HepG2 (cell line): ENCODE measurements at regions not wholly inside any gene's neighbourhood (a gene's known extent, or its start where the extent isn't known, plus 50 kb on each side); places are given as distances from the start of the nearest gene placed in this dataset.
A peak's percentile ranks its signal among the peaks of the same experiment; 100 is the strongest.

ENCODE experiments used
- ATAC-seq: fragments of 200-7000 bp; cut with Tn5 transposase; 3 replicates; pipeline ENCODE4 v1.9.1; 2020; ENCODE audit warnings: mild to moderate bottlenecking, moderate library complexity
- BruUV-seq: library from RNA; stranded (reverse); fragments of 400-500 nt; replicated peaks from 2 replicates; lab custom pipeline; 2021; lab: Mats Ljungman, UMichigan
- CTCF ChIA-PET: fragments of 300-600 bp; formaldehyde crosslinking; extraction: SDS; loops from one replicate; lab custom pipeline; 2021; ENCODE audit warnings: low total read pairs, inconsistent platforms, low intra/inter-chr PET ratio; lab: Yijun Ruan, JAX
- POLR2A ChIA-PET: fragments of 350-600 bp; sonication (Branson Sonifier 250); formaldehyde crosslinking; loops from one replicate; lab custom pipeline; 2020; ENCODE audit warnings: antibody characterized with exemption, inconsistent platforms; lab: Yijun Ruan, JAX
- DNase-seq: peaks from one replicate; pipeline ENCODE4 v3.0.0-alpha.2; 2015; ENCODE audit warnings: low spot score
- FAIRE-seq: peaks from 3 replicates; lab custom pipeline; 2011; peaks lifted over from hg19 to GRCh38; lab: Jason Lieb, UNC
- H2AFZ ChIP-seq: one replicate; pipeline ENCODE4 v1.6.1; 2011; ENCODE audit warnings: low read length, inconsistent platforms
- H3K27ac ChIP-seq: fragments of 300-600 bp; 3 replicates; pipeline ENCODE4 v1.8.0; 2011; ENCODE audit warnings: mixed run types, mild to moderate bottlenecking, mixed read lengths, low read length, inconsistent platforms; ENCODE audit not compliant: insufficient read depth; ENCODE audit errors: extremely low read length
- H3K27me3 ChIP-seq, 2 experiments: fragments of 200-600 bp in 1 of 2; 2 replicates in 1 of 2; 3 replicates in 1 of 2; pipeline versions ENCODE4 v1.6.0 to v1.8.0; 2011; ENCODE audit warnings: low read length in 2 of 2, mild to moderate bottlenecking in 2 of 2, moderate library complexity in 2 of 2, inconsistent platforms in 1 of 2; ENCODE audit not compliant: insufficient read depth in 2 of 2, control insufficient read depth in 1 of 2
- H3K36me3 ChIP-seq, 2 experiments: fragments of 200-600 bp in 1 of 2; replicated peaks in 1 of 2; 2 replicates in 1 of 2; 3 replicates in 1 of 2; pipeline versions ENCODE4 v1.5.1 to v1.8.0; 2011; ENCODE audit warnings: low read length in 2 of 2, inconsistent platforms in 1 of 2; ENCODE audit not compliant: insufficient read depth in 2 of 2, control insufficient read depth in 1 of 2
- H3K4me1 ChIP-seq: 2 replicates; pipeline ENCODE4 v1.5.1; 2012; ENCODE audit warnings: low read length, inconsistent platforms; ENCODE audit not compliant: insufficient read depth
- H3K4me2 ChIP-seq: 2 replicates; pipeline ENCODE4 v1.6.0; 2011; ENCODE audit warnings: low read depth, low read length, inconsistent platforms
- H3K4me3 ChIP-seq, 3 experiments: fragments of 200-600 bp in 1 of 3; sonication (generic), shearing (Covaris generic) in 1 of 3; replicated peaks in 1 of 3; 2 replicates each; pipeline ENCODE4 v1.5.1; 2011 to 2016; ENCODE audit warnings: low read length in 3 of 3, inconsistent platforms in 2 of 3, low read depth in 2 of 3, mild to moderate bottlenecking in 2 of 3, control low read depth in 1 of 3, mixed read lengths in 1 of 3; ENCODE audit not compliant: insufficient read depth in 1 of 3
- H3K79me2 ChIP-seq: one replicate; pipeline ENCODE4 v1.6.1; 2011; ENCODE audit warnings: low read length, inconsistent platforms; ENCODE audit not compliant: insufficient read depth
- H3K9ac ChIP-seq: 2 replicates; pipeline ENCODE4 v1.6.0; 2011; ENCODE audit warnings: mild to moderate bottlenecking, low read depth, low read length, inconsistent platforms; ENCODE audit not compliant: insufficient read depth
- H3K9me3 ChIP-seq: 2 replicates; pipeline ENCODE4 v1.5.1; 2012; ENCODE audit warnings: mild to moderate bottlenecking, low read length
- H4K20me1 ChIP-seq: 2 replicates; pipeline ENCODE4 v1.6.0; 2011; ENCODE audit warnings: inconsistent platforms, mild to moderate bottlenecking, low read length, moderate library complexity; ENCODE audit not compliant: insufficient read depth
- NR2F2 ChIP-seq: IDR thresholded peaks from 2 replicates; pipeline ENCODE4 v1.6.1; 2012; ENCODE audit warnings: low read depth, inconsistent platforms, borderline replicate concordance
- SKI ChIP-seq: fragments of 450-650 bp; IDR thresholded peaks from one replicate; pipeline ENCODE4 v1.6.1; 2018; ENCODE audit warnings: mild to moderate bottlenecking; ENCODE audit not compliant: partially characterized antibody
- ZNF501 ChIP-seq: sonication (generic); formaldehyde crosslinking; IDR thresholded peaks from 2 replicates; pipeline ENCODE4 v1.5.1; 2020; ENCODE audit warnings: mild to moderate bottlenecking, moderate library complexity, missing genetic modification reagents
- ZNF570 ChIP-seq: sonication (generic); formaldehyde crosslinking; IDR thresholded peaks from 2 replicates; pipeline ENCODE4 v1.4.0; 2020; ENCODE audit warnings: mild to moderate bottlenecking, missing genetic modification reagents, borderline replicate concordance
- ZNF768 ChIP-seq: sonication (generic); formaldehyde crosslinking; IDR thresholded peaks from 2 replicates; pipeline ENCODE4 v1.4.0; 2020; ENCODE audit warnings: missing genetic modification reagents
- WGBS: methylation state at CpG from one replicate; pipeline ENCODE4 v1.1.6; 2017; ENCODE audit warnings: low lambda C conversion rate; 5-methylcytosine and 5-hydroxymethylcytosine counted together
- in situ Hi-C: cut with HindIII; loops from 2 replicates; pipeline ENCODE4 v1.10.0; 2017; ENCODE audit warnings: low pct_unique_long_range_greater_than_20kb; ENCODE audit not compliant: extremely low pct_ligation_motif_present
- intact Hi-C: fragments of 100-400 bp; cut with micrococcal nuclease; formaldehyde crosslinking; loops from one replicate; pipeline ENCODE4 v1.10.0; 2022; ENCODE audit not compliant: unreplicated experiment
- TF ChIP-seq, protein P1 (sequence below): sonication (generic); formaldehyde crosslinking; IDR thresholded peaks from 2 replicates; pipeline ENCODE4 v1.5.1; 2020; ENCODE audit warnings: missing genetic modification reagents, mild to moderate bottlenecking, borderline replicate concordance
- TF ChIP-seq, protein P2 (sequence below): sonication (generic); formaldehyde crosslinking; conservative IDR thresholded peaks from 2 replicates; pipeline ENCODE4 v1.8.0; 2022; ENCODE audit warnings: low read depth, missing genetic modification reagents

GRCh38 chr11:69393178-69393832 is 88.2 kb upstream of the LINC01488 start:
- peak; percentile 95 for TF ChIP-seq ZNF768 (CRISPR knock-in tag)
- no peak for TF ChIP-seq NR2F2
- Histone ChIP-seq H3K9me3 (peaks cover 3% of the 10 kb centered on the region), H3K4me3 (no peak overlapping the region), H3K9ac (no peak overlapping the region), H3K79me2 (no peaks in the 10 kb centered on the region), H3K27me3 (peaks cover 8 to 48% of the 10 kb centered on the region in 2 experiments; a peak in 4 of 5 replicates), H3K4me2 (no peak overlapping the region), H3K27ac (no peak overlapping the region), H2AFZ (no peak overlapping the region), H3K36me3 (no peaks in the 10 kb centered on the region), H4K20me1 (no peaks in the 10 kb centered on the region), H3K4me1 (0 out of 2 replicates have a peak, but pooled peaks cover 10% of the 10 kb centered on the region)
- no peak for DNase-seq
- no TSS peak for BruUV-seq
- ATAC-seq, result no peak
- in situ Hi-C loops (no loop called here), intact Hi-C loops (no loop called here)
- ChIA-PET POLR2A (interaction anchor here (0.6 kb wide), 1 partner anchor 814 kb away, joined by 3 read pairs; no protein-coding TSS in a partner anchor), CTCF (no interaction called here)
- WGBS, result 58% methylated on average over 9 of the region's 16 CpGs
- FAIRE-seq, result no peak

GRCh38 chr11:69393865-69394233 is 87.6 kb upstream of the LINC01488 start:
- no peak overlapping the region for H3K4me2 ChIP-seq
- no TSS peak for BruUV-seq
- H3K4me3 ChIP-seq, result no peak overlapping the region
- peaks cover 8 to 48% of the 10 kb centered on the region in 2 experiments; a peak in 4 of 5 replicates for H3K27me3 ChIP-seq
- H4K20me1 ChIP-seq, result no peaks in the 10 kb centered on the region
- DNase-seq, result no peak
- no peaks in the 10 kb centered on the region for H3K36me3 ChIP-seq
- in situ Hi-C loops, result no loop called here
- no peaks in the 10 kb centered on the region for H3K79me2 ChIP-seq
- no peaks in the 10 kb centered on the region for H3K9me3 ChIP-seq
- no peak overlapping the region for H3K9ac ChIP-seq
- ChIA-PET POLR2A (interaction anchor here (0.6 kb wide), 1 partner anchor 814 kb away, joined by 3 read pairs; no protein-coding TSS in a partner anchor), CTCF (no interaction called here)
- FAIRE-seq, result no peak
- no peak for ATAC-seq
- intact Hi-C loops, result no loop called here
- H2AFZ ChIP-seq, result no peak overlapping the region
- 37% methylated on average over 3 of the region's 8 CpGs for WGBS
- TF ChIP-seq, protein P1, sequence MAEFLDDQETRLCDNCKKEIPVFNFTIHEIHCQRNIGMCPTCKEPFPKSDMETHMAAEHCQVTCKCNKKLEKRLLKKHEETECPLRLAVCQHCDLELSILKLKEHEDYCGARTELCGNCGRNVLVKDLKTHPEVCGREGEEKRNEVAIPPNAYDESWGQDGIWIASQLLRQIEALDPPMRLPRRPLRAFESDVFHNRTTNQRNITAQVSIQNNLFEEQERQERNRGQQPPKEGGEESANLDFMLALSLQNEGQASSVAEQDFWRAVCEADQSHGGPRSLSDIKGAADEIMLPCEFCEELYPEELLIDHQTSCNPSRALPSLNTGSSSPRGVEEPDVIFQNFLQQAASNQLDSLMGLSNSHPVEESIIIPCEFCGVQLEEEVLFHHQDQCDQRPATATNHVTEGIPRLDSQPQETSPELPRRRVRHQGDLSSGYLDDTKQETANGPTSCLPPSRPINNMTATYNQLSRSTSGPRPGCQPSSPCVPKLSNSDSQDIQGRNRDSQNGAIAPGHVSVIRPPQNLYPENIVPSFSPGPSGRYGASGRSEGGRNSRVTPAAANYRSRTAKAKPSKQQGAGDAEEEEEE, result no peak
- TF ChIP-seq ZNF501, result no peak
- no peak for TF ChIP-seq SKI
- no peak for TF ChIP-seq ZNF570 (CRISPR knock-in tag)
- TF ChIP-seq, protein P2, sequence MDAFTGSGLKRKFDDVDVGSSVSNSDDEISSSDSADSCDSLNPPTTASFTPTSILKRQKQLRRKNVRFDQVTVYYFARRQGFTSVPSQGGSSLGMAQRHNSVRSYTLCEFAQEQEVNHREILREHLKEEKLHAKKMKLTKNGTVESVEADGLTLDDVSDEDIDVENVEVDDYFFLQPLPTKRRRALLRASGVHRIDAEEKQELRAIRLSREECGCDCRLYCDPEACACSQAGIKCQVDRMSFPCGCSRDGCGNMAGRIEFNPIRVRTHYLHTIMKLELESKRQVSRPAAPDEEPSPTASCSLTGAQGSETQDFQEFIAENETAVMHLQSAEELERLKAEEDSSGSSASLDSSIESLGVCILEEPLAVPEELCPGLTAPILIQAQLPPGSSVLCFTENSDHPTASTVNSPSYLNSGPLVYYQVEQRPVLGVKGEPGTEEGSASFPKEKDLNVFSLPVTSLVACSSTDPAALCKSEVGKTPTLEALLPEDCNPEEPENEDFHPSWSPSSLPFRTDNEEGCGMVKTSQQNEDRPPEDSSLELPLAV (CRISPR knock-in tag), result no peak
- no peak overlapping the region for H3K27ac ChIP-seq
- H3K4me1 ChIP-seq, result 0 out of 2 replicates have a peak, but pooled peaks cover 10% of the 10 kb centered on the region
